ENCODE measurements at regions not wholly inside any gene's neighbourhood (a gene's known extent, or its start where the extent isn't known, plus 50 kb on each side); places are given as distances from the start of the nearest gene placed in this dataset.

DNA sequence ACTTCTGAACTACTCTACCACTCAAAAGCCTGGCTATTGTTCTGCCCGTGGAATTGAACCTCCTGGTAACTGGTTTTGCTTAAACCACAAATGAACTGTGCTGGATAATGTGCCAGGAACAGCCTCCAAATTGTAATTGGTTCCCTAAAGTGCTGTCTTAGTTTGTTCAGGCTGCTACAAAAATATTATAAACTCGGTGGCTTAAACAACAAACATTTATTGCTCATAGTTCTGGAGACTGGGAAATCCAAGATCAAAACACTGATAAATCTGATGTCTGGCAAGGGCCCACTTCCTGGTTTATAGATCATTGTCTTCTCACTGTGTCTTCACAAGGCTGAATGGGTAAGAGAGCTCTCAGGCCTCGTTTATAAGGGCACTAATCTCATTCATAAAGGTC lies 149.2 kb upstream of the NCKAP5 start:
- Mint-ChIP-seq H3K4me3 (no peak overlapping the region), H3K9me3 (peaks cover 5% of the 10 kb centered on the region), H3K27me3 (ENCODE audit: insufficient read depth) (no peaks in the 10 kb centered on the region), H3K36me3 (ENCODE audit: low read depth) (no peaks in the 10 kb centered on the region), H3K4me1 (no peaks in the 10 kb centered on the region), H3K27ac (no peak overlapping the region)
- Histone ChIP-seq H3K27ac (ENCODE audit: low read depth, low read length) (no peak overlapping the region), H3K9me3 (ENCODE audit: control insufficient read depth, low read length) (no peaks in the 10 kb centered on the region), H3K4me3 (ENCODE audit: low read length) (no peak overlapping the region), H3K9ac (ENCODE audit: extremely low read depth, low read length, poor library complexity, severe bottlenecking) (no peak overlapping the region), H3K4me1 (ENCODE audit: control insufficient read depth, insufficient read depth, low read length) (no peaks in the 10 kb centered on the region), H3K27me3 (ENCODE audit: control insufficient read depth, insufficient read depth, low read length, poor library complexity, severe bottlenecking) (no peaks in the 10 kb centered on the region), H3K36me3 (ENCODE audit: control insufficient read depth, insufficient read depth, low read length) (no peaks in the 10 kb centered on the region)
- WGBS, 2 experiments (ENCODE audit: insufficient coverage in 1 of 2, insufficient read length in 1 of 2): 89 to 91% methylated on average over 1 to 3 of the region's 3 CpGs
- DNase-seq: no peak
- TF ChIP-seq, protein P1, sequence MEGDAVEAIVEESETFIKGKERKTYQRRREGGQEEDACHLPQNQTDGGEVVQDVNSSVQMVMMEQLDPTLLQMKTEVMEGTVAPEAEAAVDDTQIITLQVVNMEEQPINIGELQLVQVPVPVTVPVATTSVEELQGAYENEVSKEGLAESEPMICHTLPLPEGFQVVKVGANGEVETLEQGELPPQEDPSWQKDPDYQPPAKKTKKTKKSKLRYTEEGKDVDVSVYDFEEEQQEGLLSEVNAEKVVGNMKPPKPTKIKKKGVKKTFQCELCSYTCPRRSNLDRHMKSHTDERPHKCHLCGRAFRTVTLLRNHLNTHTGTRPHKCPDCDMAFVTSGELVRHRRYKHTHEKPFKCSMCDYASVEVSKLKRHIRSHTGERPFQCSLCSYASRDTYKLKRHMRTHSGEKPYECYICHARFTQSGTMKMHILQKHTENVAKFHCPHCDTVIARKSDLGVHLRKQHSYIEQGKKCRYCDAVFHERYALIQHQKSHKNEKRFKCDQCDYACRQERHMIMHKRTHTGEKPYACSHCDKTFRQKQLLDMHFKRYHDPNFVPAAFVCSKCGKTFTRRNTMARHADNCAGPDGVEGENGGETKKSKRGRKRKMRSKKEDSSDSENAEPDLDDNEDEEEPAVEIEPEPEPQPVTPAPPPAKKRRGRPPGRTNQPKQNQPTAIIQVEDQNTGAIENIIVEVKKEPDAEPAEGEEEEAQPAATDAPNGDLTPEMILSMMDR (conservative IDR thresholded peaks at IDR 0.05): no peak

DNA sequence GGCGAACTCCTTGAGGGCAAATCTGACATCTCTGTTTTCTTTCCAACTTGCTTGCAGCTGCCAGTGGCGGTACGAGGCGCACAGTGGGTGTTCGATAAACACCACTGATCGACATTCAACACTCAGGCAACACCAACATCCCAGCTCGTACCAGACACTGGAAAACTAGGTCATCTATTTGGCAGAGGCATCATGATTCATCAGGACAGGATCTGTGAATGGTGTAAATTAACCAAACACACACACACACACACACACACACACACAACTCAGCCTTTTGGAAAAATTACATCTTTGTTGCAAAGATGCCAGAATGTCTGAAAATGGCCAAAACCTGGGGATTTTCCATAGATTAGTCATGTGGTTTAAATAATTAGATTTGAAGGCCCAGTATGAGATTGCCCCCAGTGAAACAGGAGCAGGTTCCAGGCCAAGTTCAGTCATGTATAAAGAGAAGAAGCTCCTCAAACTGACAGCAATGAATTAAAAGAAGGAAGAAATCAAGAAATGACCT lies 150.5 kb upstream of the NCKAP5 start:
- Histone ChIP-seq H3K9ac (ENCODE audit: extremely low read depth, low read length, poor library complexity, severe bottlenecking) (no peak overlapping the region), H3K4me1 (ENCODE audit: control insufficient read depth, insufficient read depth, low read length) (no peaks in the 10 kb centered on the region)

DNA sequence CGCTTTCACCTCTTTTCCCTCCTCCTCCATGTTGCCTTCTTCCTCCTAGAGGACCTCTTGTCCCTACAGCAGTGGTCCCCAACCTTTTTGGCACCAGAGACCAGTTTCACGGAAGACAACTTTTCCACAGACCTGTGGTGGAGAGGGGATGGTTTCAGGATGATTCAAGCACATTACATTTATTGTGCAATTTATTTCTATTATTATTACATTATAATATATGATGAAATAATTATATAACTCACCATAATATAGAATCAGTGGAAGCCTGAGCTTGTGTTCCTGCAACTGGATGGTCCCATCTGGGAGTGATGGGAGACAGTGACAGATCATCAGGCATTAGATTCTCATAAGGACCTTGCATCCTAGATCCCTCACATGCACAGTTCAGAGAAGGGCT lies 152.2 kb upstream of the NCKAP5 start:
- Histone ChIP-seq H3K9ac (ENCODE audit: extremely low read depth, low read length, poor library complexity, severe bottlenecking) (no peak overlapping the region), H3K9me3 (ENCODE audit: control insufficient read depth, low read length) (no peaks in the 10 kb centered on the region), H3K27me3 (ENCODE audit: control insufficient read depth, insufficient read depth, low read length, poor library complexity, severe bottlenecking) (no peaks in the 10 kb centered on the region), H3K27ac (ENCODE audit: low read depth, low read length) (no peak overlapping the region), H3K36me3 (ENCODE audit: control insufficient read depth, insufficient read depth, low read length) (no peaks in the 10 kb centered on the region), H3K4me3 (ENCODE audit: low read length) (no peak overlapping the region), H3K4me1 (ENCODE audit: control insufficient read depth, insufficient read depth, low read length) (no peaks in the 10 kb centered on the region)
- no peaks in the 10 kb centered on the region for H3K36me3 Mint-ChIP-seq (ENCODE audit: low read depth)
- H3K27me3 Mint-ChIP-seq (ENCODE audit: insufficient read depth): no peaks in the 10 kb centered on the region
- H3K4me3 Mint-ChIP-seq: no peak overlapping the region
- no peak for DNase-seq
- TF ChIP-seq, protein P1 (conservative IDR thresholded peaks at IDR 0.05): no peak
- H3K4me1 Mint-ChIP-seq: no peaks in the 10 kb centered on the region
- H3K27ac Mint-ChIP-seq: no peak overlapping the region
- H3K9me3 Mint-ChIP-seq: peaks cover 7% of the 10 kb centered on the region
- 85% methylated on average over 2 of the region's 2 CpGs; no CpG with 5 or more reads in 1 of the 2 experiments for WGBS, 2 experiments (ENCODE audit: insufficient coverage in 1 of 2, insufficient read length in 1 of 2)

More for the DNA sequence above, 150.5 kb upstream of the NCKAP5 start:
- Mint-ChIP-seq H3K27ac (no peak overlapping the region), H3K4me1 (no peaks in the 10 kb centered on the region), H3K36me3 (ENCODE audit: low read depth) (no peaks in the 10 kb centered on the region), H3K4me3 (no peak overlapping the region), H3K27me3 (ENCODE audit: insufficient read depth) (no peaks in the 10 kb centered on the region), H3K9me3 (peaks cover 5% of the 10 kb centered on the region)
- no peaks in the 10 kb centered on the region for H3K36me3 ChIP-seq (ENCODE audit: control insufficient read depth, insufficient read depth, low read length)
- 75 to 96% methylated on average over 1 to 7 of the region's 7 CpGs for WGBS, 2 experiments (ENCODE audit: insufficient coverage in 1 of 2, insufficient read length in 1 of 2)
- TF ChIP-seq, protein P1 (conservative IDR thresholded peaks at IDR 0.05): no peak
- no peaks in the 10 kb centered on the region for H3K27me3 ChIP-seq (ENCODE audit: control insufficient read depth, insufficient read depth, low read length, poor library complexity, severe bottlenecking)
- H3K4me3 ChIP-seq (ENCODE audit: low read length): no peak overlapping the region
- no peak for DNase-seq
- no peaks in the 10 kb centered on the region for H3K9me3 ChIP-seq (ENCODE audit: control insufficient read depth, low read length)
- no peak overlapping the region for H3K27ac ChIP-seq (ENCODE audit: low read depth, low read length)
